HG02981 (cell line): ENCODE measurements at regions not wholly inside any gene's neighbourhood (a gene's known extent, or its start where the extent isn't known, plus 50 kb on each side); places are given as distances from the start of the nearest gene placed in this dataset.
"Not testable (repeated sequence)": the region's sequence is repeated elsewhere in the genome, so short reads cannot be mapped to it uniquely, and the experiment has no call there.

Source experiments
- ATAC-seq: cut with Tn5 transposase; IDR thresholded peaks from one replicate; pipeline ENCODE4 v1.9.1; 2021; ENCODE audit warnings: mild to moderate bottlenecking, moderate library complexity; ENCODE audit not compliant: unreplicated experiment

- no peak for ATAC-seq
Measured at GRCh38 chr5:120913396-120913795, 449.3 kb downstream of the PRR16 start.

- ATAC-seq: no peak
Measured at GRCh38 chr5:120917214-120917758, 453.2 kb downstream of the PRR16 start.

- no peak for ATAC-seq
Measured at GRCh38 chr5:120919017-120919416, 454.9 kb downstream of the PRR16 start.

GRCh38 chr5:120923026-120923425 lies 458.9 kb downstream of the PRR16 start:
- ATAC-seq: no peak

GRCh38 chr5:120926471-120926870 lies 462.4 kb downstream of the PRR16 start:
- ATAC-seq: no peak

GRCh38 chr5:120927950-120928530 lies 463.9 kb downstream of the PRR16 start:
- no peak for ATAC-seq

- ATAC-seq: no peak
Measured at GRCh38 chr5:120932480-120932879, 468.4 kb downstream of the PRR16 start.

- no peak for ATAC-seq
Measured at GRCh38 chr5:120934031-120934430, 469.9 kb downstream of the PRR16 start.

- ATAC-seq: no peak
Measured at GRCh38 chr5:120936652-120937051, 472.6 kb downstream of the PRR16 start.

GRCh38 chr5:120938604-120939003 lies 474.5 kb downstream of the PRR16 start:
- no peak for ATAC-seq

GRCh38 chr5:120942596-120943350 lies 478.7 kb downstream of the PRR16 start:
- no peak for ATAC-seq

GRCh38 chr5:120949596-120949995 lies 485.5 kb downstream of the PRR16 start:
- not testable (repeated sequence) for ATAC-seq

GRCh38 chr5:120953445-120953844 lies 489.3 kb downstream of the PRR16 start:
- ATAC-seq: not testable (repeated sequence)

- ATAC-seq: no peak
Measured at GRCh38 chr5:120954255-120954654, 490.2 kb downstream of the PRR16 start.

GRCh38 chr5:120955795-120956194 lies 491.7 kb downstream of the PRR16 start:
- no peak for ATAC-seq

- no peak for ATAC-seq
Measured at GRCh38 chr5:120958877-120959485, 494.9 kb downstream of the PRR16 start.

GRCh38 chr5:120960510-120960909 lies 496.4 kb downstream of the PRR16 start:
- no peak for ATAC-seq

- ATAC-seq: no peak
Measured at GRCh38 chr5:120967366-120967765, 503.3 kb downstream of the PRR16 start.

- no peak for ATAC-seq
Measured at GRCh38 chr5:120974690-120975089, 510.6 kb downstream of the PRR16 start.

- ATAC-seq: no peak
Measured at GRCh38 chr5:120982351-120982750, 518.3 kb downstream of the PRR16 start.

GRCh38 chr5:120985526-120985925 lies 521.4 kb downstream of the PRR16 start:
- ATAC-seq: no peak

- ATAC-seq: no peak
Measured at GRCh38 chr5:120988491-120988890, 524.4 kb downstream of the PRR16 start.
